IMR-90 (cell line): ENCODE measurements at regions not wholly inside any gene's neighbourhood (a gene's known extent, or its start where the extent isn't known, plus 50 kb on each side); places are given as distances from the start of the nearest gene placed in this dataset.

ENCODE experiments used
- ATAC-seq: fragments of 200-7000 bp; cut with Tn5 transposase; 2 replicates; pipeline ENCODE4 v1.9.1; 2020; ENCODE audit warnings: low read depth, mild to moderate bottlenecking, moderate library complexity
- BruUV-seq: library from RNA; stranded (reverse); fragments of 400-500 nt; replicated peaks from 2 replicates; lab custom pipeline; 2021; lab: Mats Ljungman, UMichigan
- CTCF ChIA-PET: fragments of 300-600 bp; formaldehyde crosslinking; extraction: SDS; loops from one replicate; lab custom pipeline; 2021; ENCODE audit warnings: antibody characterized with exemption; lab: Yijun Ruan, JAX
- POLR2A ChIA-PET: fragments of 300-600 bp; sonication (Branson Sonifier 250); formaldehyde crosslinking; loops from one replicate; lab custom pipeline; 2022; ENCODE audit warnings: antibody characterized with exemption; ENCODE audit not compliant: unreplicated experiment; lab: Charles Lee
- DNase-seq: peaks from one replicate; pipeline ENCODE4 v3.0.0; 2013
- H2AFZ ChIP-seq: replicated peaks from 2 replicates; pipeline ENCODE3; 2013; ENCODE audit warnings: low read length, mild to moderate bottlenecking; ENCODE audit not compliant: poor library complexity
- H2AK5ac ChIP-seq: 2 replicates; pipeline ENCODE4 v1.6.1; 2013; ENCODE audit warnings: low read depth, low read length, inconsistent platforms
- H2AK9ac ChIP-seq: replicated peaks from 2 replicates; pipeline ENCODE3; 2013; ENCODE audit warnings: mild to moderate bottlenecking, low read depth, low read length, moderate library complexity; ENCODE audit not compliant: poor library complexity
- H2BK120ac ChIP-seq: 2 replicates; pipeline ENCODE4 v1.6.1; 2013; ENCODE audit warnings: low read depth, low read length, inconsistent platforms
- H2BK15ac ChIP-seq: 3 replicates; pipeline ENCODE4 v1.6.1; 2013; ENCODE audit warnings: low read depth, low read length, inconsistent platforms
- H2BK20ac ChIP-seq: 2 replicates; pipeline ENCODE4 v1.6.1; 2013; ENCODE audit warnings: low read depth, mild to moderate bottlenecking, inconsistent platforms, low read length, moderate library complexity
- H2BK5ac ChIP-seq: 2 replicates; pipeline ENCODE4 v1.6.1; 2013; ENCODE audit warnings: mild to moderate bottlenecking, low read depth, low read length, inconsistent platforms; ENCODE audit not compliant: poor library complexity, severe bottlenecking
- H3K14ac ChIP-seq: replicated peaks from 2 replicates; pipeline ENCODE4 v1.6.1; 2013; ENCODE audit warnings: low read depth, low read length, inconsistent platforms
- H3K18ac ChIP-seq: 2 replicates; pipeline ENCODE4 v1.6.1; 2013; ENCODE audit warnings: low read depth, low read length, control low read depth
- H3K23ac ChIP-seq: 2 replicates; pipeline ENCODE4 v1.6.1; 2013; ENCODE audit warnings: low read depth, low read length, inconsistent platforms
- H3K27ac ChIP-seq: 2 replicates; pipeline ENCODE4 v1.5.1; 2013; ENCODE audit warnings: mild to moderate bottlenecking, control low read depth, low read length; ENCODE audit not compliant: insufficient read depth
- H3K27me3 ChIP-seq: 2 replicates; pipeline ENCODE4 v1.6.1; 2013; ENCODE audit warnings: low read length; ENCODE audit not compliant: control insufficient read depth, insufficient read depth
- H3K36me3 ChIP-seq: 2 replicates; pipeline ENCODE4 v1.6.1; 2013; ENCODE audit warnings: low read length, mixed read lengths; ENCODE audit not compliant: control insufficient read depth, insufficient read depth
- H3K4ac ChIP-seq: 2 replicates; pipeline ENCODE4 v1.6.1; 2013; ENCODE audit warnings: low read depth, low read length, inconsistent platforms
- H3K4me1 ChIP-seq: 2 replicates; pipeline ENCODE4 v1.6.1; 2013; ENCODE audit warnings: low read length, mixed read lengths; ENCODE audit not compliant: control insufficient read depth, insufficient read depth
- H3K4me2 ChIP-seq: 2 replicates; pipeline ENCODE4 v1.6.1; 2013; ENCODE audit warnings: low read depth, mild to moderate bottlenecking, control low read depth, low read length, moderate library complexity
- H3K4me3 ChIP-seq: 2 replicates; pipeline ENCODE4 v1.5.1; 2013; ENCODE audit warnings: low read depth, mild to moderate bottlenecking, control low read depth, low read length, moderate library complexity; ENCODE audit not compliant: insufficient read depth
- H3K56ac ChIP-seq: 2 replicates; pipeline ENCODE4 v1.6.1; 2013; ENCODE audit warnings: low read length, inconsistent platforms; ENCODE audit not compliant: insufficient read depth; ENCODE audit errors: extremely low read depth
- H3K79me1 ChIP-seq, 2 experiments: 2 replicates each; pipeline ENCODE4 v1.6.1; 2013; ENCODE audit warnings: low read length in 2 of 2, inconsistent platforms in 1 of 2, low read depth in 1 of 2
- H3K9ac ChIP-seq: 2 replicates; pipeline ENCODE4 v1.6.1; 2013; ENCODE audit warnings: low read depth, low read length, control low read depth
- H3K9me1 ChIP-seq: 2 replicates; pipeline ENCODE4 v1.6.1; 2013; ENCODE audit warnings: low read length, inconsistent platforms; ENCODE audit not compliant: insufficient read depth
- H3K9me3 ChIP-seq: 2 replicates; pipeline ENCODE4 v1.6.1; 2013; ENCODE audit warnings: low read length; ENCODE audit not compliant: control insufficient read depth, insufficient read depth
- H4K20me1 ChIP-seq: 2 replicates; pipeline ENCODE4 v1.6.1; 2013; ENCODE audit warnings: low read length, inconsistent platforms; ENCODE audit not compliant: insufficient read depth
- H4K5ac ChIP-seq: 2 replicates; pipeline ENCODE4 v1.6.1; 2013; ENCODE audit warnings: mild to moderate bottlenecking, low read depth, low read length, control low read depth
- H4K8ac ChIP-seq, 2 experiments: 2 replicates each; pipeline ENCODE4 v1.6.1; 2013; ENCODE audit warnings: low read depth in 2 of 2, low read length in 2 of 2, control low read depth in 1 of 2, inconsistent platforms in 1 of 2
- H4K91ac ChIP-seq: 2 replicates; pipeline ENCODE4 v1.6.1; 2013; ENCODE audit warnings: low read depth, low read length, inconsistent platforms; ENCODE audit not compliant: insufficient read depth
- NFE2L2 ChIP-seq: fragments of 150-350 bp; IDR thresholded peaks from 2 replicates; pipeline ENCODE4 v1.6.1; 2016; ENCODE audit warnings: low read depth, mild to moderate bottlenecking, low read length
- POLR2A ChIP-seq: IDR thresholded peaks from 2 replicates; pipeline ENCODE4 v1.6.1; 2012; ENCODE audit warnings: mild to moderate bottlenecking, low read depth, low read length
- WGBS, 2 experiments: methylation state at CpG; one replicate each; pipeline versions ENCODE4 v1.1.5 to v1.1.7; 2013; ENCODE audit warnings: missing lambda C conversion rate in 2 of 2; ENCODE audit not compliant: insufficient read length in 1 of 2; ENCODE audit errors: extremely low coverage in 2 of 2; 5-methylcytosine and 5-hydroxymethylcytosine counted together
- dilution Hi-C: fragments of 300-500 bp; cut with HindIII; formaldehyde crosslinking; loops from one replicate; pipeline ENCODE4 v1.14.3; 2018; ENCODE audit warnings: low sequenced_read_pairs; ENCODE audit not compliant: unreplicated experiment
- in situ Hi-C: fragments of 300-500 bp; cut with MboI; formaldehyde crosslinking; loops from 3 replicates; pipeline ENCODE4 v1.14.3; 2019; ENCODE audit warnings: low sequenced_read_pairs, inconsistent platforms, mixed read lengths
- intact Hi-C: fragments of 100-400 bp; cut with micrococcal nuclease; formaldehyde crosslinking; loops from 2 replicates; pipeline ENCODE4 v1.10.0; 2022

DNA sequence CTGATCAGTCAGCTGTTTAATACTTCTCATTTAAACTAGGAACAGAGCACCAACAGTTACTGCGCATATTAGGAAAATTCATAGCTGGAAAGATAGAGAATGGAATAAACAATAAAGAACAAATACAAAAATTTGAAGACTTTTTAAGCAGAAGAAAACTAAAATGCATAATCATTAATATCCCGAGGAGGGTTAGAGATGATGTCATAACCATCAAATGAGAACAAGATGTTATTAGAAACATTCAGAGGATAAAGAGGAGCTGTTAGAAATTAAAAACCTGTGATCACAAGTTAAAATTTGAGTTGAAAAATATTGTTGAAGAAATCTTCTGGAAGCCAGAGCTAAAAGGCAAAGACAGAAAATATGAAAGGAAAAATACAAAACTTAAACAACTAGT is 54.0 kb upstream of the ALKAL2 start:
- ATAC-seq (no peak), DNase-seq (no peak)
- no CpG with 5 or more reads among the region's 2 CpGs for WGBS, 2 experiments
- H4K5ac ChIP-seq, result no peak overlapping the region
- H3K36me3 ChIP-seq, result no peaks in the 10 kb centered on the region
- no peak overlapping the region for H2BK15ac ChIP-seq
- H4K8ac ChIP-seq, result no peak overlapping the region
- H3K23ac ChIP-seq, result no peak overlapping the region
- no peaks in the 10 kb centered on the region for H3K4me1 ChIP-seq
- no peak overlapping the region for H3K4me2 ChIP-seq
- no peaks in the 10 kb centered on the region for H3K9me1 ChIP-seq
- H2BK120ac ChIP-seq, result no peak overlapping the region
- POLR2A ChIA-PET, result no interaction called here
- CTCF ChIA-PET, result no interaction called here
- no peaks in the 10 kb centered on the region for H3K27me3 ChIP-seq
- no peak overlapping the region for H3K18ac ChIP-seq
- intact Hi-C loops (no loop called here), in situ Hi-C loops (no loop called here), dilution Hi-C loops (no loop called here)
- no peak overlapping the region for H3K14ac ChIP-seq
- no peak overlapping the region for H4K91ac ChIP-seq
- H4K20me1 ChIP-seq, result no peaks in the 10 kb centered on the region
- peaks cover 18% of the 10 kb centered on the region for H3K9me3 ChIP-seq
- no peak overlapping the region for H3K27ac ChIP-seq
- no peak overlapping the region for H2AK5ac ChIP-seq
- TF ChIP-seq POLR2A, result no peak
- no peak for TF ChIP-seq NFE2L2
- no peak overlapping the region for H2BK20ac ChIP-seq
- no peak overlapping the region for H3K4ac ChIP-seq
- no peaks in the 10 kb centered on the region for H3K79me1 ChIP-seq
- H3K56ac ChIP-seq, result no peak overlapping the region
- H3K9ac ChIP-seq, result no peak overlapping the region
- H2AFZ ChIP-seq, result no peak overlapping the region
- no peak overlapping the region for H2BK5ac ChIP-seq
- no TSS peak for BruUV-seq
- no peak overlapping the region for H2AK9ac ChIP-seq
- H3K4me3 ChIP-seq, result no peak overlapping the region
